HG02938 (cell line): ENCODE measurements at regions not wholly inside any gene's neighbourhood (a gene's known extent, or its start where the extent isn't known, plus 50 kb on each side); places are given as distances from the start of the nearest gene placed in this dataset.
"Not testable (repeated sequence)": the region's sequence is repeated elsewhere in the genome, so short reads cannot be mapped to it uniquely, and the experiment has no call there.

ENCODE experiments used
- ATAC-seq: cut with Tn5 transposase; IDR thresholded peaks from one replicate; pipeline ENCODE4 v1.9.1; 2021; ENCODE audit warnings: mild to moderate bottlenecking, moderate library complexity; ENCODE audit not compliant: unreplicated experiment

DNA sequence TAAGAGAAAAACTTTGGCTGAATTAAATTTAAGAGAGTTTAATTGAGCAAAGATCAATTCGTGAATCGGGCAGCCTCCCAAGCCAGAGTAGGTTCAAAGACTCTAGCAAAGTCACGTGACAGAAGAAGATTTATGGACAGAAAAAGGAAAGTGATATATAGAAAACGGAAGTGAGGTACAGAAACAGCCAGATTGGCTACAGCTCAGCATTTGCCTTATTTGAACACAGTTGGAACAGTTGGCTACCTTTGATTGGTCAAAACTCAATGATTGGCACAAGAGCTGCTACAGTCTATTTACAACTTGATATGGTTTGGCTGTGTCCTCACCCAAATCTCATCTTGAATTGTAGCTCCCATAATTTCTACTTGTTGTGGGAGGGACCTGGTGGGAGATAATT, 102.6 kb downstream of the PLG start:
- no peak for ATAC-seq

DNA sequence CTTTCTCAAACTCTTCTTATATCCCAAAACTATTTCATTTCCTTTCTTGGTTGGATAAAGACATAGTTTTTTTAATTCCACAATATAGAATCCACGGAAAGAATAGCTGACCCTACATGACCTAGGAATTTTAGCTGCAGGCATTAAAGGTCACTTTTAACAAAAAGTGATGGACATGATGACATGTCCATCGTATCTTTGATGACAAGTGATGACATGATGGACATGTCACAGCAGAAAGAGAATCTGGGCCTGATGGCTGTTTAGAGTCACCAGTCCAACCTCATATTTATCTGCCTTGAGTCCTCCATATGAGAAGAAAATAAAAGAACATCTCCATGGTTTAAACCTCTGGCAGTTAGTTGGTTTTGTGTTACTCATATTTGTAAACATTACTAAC, 106.2 kb downstream of the PLG start:
- ATAC-seq: no peak

- ATAC-seq: no peak
These were observed 108.2 kb downstream of the PLG start for GRCh38 chr6:160810238-160810637.

GRCh38 chr6:160812097-160812496, 110.1 kb downstream of the PLG start:
- no peak for ATAC-seq

DNA sequence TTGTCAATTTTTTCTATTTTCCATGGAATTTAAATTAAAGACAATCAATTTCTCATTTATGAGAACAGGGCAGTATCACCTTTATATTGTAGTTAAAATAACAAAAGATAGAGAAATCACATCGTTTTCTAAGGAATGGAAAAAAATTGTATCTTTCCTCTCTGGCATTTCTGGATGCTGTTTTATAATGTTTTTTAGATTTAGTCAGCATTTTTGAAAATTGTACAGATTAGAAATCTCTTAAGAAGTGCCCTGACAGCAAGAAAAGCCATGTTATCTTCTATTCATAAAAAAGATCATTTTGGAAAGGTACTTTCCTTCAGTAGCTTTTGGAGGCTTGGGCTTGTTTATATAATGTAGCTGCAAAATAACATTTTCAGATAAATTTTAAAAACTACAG, 116.9 kb downstream of the PLG start:
- ATAC-seq: no peak

DNA sequence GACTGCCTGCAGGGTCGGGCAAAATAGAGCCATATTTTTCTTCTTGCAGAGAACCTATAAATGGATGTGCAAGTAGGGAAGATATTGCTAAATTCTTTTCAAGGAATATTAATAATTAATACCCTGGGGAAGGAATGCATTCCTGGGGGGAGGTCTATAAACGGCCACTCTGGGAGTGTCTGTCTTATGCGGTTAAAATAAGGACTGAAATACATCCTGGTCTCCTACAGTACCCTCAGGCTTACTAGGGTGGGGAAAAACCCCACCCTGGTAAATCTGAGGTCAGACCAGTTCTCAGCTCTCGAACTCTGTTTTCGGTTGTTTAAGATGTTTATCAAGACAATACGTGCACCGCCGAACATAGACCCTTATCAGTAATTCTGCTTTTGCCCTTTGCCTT, 118.6 kb downstream of the PLG start:
- ATAC-seq: not testable (repeated sequence)

DNA sequence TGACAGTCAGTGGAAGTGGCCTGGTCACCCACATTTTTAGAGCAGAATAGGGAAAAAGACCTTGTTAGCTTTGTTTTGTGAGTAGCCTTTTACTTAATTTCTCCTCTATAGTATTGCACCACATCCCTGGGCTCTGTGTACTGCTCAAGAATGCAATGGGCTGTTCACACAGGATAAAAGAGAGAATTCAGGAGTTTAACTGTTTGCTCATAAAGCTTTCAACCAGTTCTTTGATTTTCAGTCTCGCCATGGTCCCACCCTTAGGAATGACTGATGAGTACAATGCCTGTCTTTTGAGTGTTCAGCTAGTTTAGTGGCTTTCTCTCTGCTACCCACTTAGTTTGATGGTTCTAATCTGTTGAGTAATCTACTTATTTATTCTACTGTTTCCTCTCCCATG, 129.7 kb downstream of the PLG start:
- no peak for ATAC-seq

GRCh38 chr6:160832422-160832821, 130.4 kb downstream of the PLG start:
- ATAC-seq: no peak

DNA sequence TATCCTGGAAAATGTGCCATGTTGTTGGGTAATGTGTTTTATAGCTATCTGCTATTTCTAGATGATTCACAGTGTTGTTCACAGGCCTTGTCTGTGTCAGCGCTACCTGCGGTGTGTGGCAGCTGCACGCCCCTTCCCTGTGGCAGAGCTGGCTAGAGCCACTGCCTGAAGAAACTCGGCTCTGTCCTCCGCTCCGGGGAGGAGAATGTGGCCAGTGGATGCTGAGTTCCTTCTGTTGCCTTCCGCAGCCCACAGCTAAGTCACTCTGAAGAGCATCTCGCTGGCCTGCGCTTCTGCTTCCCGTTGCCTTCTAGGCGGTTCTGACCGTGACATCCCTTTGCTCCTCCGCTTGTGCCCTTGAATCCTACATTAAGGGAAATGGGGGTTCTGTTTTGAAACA, 135.1 kb downstream of the PLG start:
- no peak for ATAC-seq

GRCh38 chr6:160851031-160851430, 140.5 kb upstream of the MAP3K4 start:
- ATAC-seq: no peak

DNA sequence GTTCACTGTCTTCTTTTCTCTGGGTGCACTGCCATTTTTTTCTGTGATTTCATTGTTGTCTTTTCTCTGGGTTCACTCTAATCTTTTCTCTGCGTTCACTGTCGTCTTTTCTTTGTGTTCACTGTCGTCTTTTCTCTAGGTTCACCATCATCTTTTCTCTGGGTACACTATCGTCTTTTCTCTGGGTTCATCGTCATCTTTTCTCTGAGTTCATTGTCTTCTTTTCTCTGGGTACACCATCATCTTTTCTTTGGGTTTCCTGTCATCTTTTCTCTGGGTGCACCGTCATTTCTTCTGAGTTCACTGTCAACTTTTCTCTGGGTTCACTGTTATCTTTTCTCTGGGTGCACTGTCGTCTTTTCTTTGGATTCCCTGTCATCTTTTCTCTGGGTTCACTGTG, 137.6 kb upstream of the MAP3K4 start:
- no peak for ATAC-seq

GRCh38 chr6:160858886-160859285, 132.7 kb upstream of the MAP3K4 start:
- no peak for ATAC-seq

- ATAC-seq: no peak
These were observed 131.7 kb upstream of the MAP3K4 start for GRCh38 chr6:160859822-160860221.

- ATAC-seq: no peak
These were observed 129.7 kb upstream of the MAP3K4 start for GRCh38 chr6:160861824-160862223.

DNA sequence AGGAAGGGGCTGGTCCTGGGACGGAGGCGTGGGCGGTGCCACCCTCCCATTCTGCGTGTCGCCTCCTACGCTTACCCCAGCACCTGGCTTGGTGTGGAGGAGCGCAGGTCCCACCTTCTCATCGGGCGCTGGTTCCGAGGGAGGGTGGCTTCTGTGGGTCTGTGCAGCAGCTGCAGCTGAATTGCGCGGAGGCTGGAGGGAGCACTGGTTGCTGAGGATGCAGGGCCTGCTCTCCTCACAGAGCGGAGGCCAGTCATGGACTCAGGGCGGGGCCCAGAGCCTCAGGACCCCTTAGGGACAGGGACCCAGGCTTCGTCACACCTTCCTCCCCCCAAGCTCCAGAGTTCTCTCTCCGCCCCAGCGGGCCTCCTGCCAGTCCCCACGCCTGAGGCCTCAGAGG, 127.8 kb upstream of the MAP3K4 start:
- no peak for ATAC-seq

DNA sequence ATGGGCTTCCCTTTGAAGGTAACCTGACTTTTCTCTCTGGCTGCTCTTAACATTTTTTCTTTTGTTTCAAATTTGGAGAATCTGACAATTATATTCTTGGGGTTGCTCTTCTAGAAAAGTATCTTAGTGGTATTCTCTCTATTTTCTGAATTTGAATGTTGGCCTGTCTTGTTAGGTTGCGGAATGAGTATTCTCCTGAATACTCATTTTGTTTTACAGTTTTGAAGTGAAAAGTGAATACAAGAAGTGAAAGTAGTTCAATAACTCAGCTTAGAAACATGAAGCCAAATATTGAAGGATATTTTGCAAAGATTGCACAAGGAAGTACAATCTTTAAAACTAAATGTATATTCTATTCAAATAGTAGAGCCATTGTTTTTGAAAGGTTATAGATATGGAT, 120.2 kb upstream of the MAP3K4 start:
- ATAC-seq: peak; percentile 90

GRCh38 chr6:160881148-160881808, 110.3 kb upstream of the MAP3K4 start:
- ATAC-seq: no peak

DNA sequence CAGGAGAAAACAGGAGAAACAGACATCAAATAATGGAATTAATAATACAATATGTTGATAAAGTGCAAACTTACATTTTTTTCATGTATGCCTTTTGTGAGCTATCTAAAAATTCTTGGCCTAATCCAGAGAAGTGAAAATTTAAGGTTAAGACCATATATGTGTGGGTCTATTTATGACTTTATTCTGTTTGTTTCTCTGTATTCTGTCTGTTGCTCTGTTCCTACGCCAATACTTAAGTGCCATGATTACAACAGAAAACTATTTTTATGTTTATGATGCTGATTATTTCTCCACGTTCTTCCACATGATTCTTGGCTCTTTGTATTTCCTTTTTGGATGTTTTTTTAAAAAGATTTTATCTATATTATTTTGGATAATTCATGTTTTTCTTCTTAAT, 109.6 kb upstream of the MAP3K4 start:
- ATAC-seq: no peak

DNA sequence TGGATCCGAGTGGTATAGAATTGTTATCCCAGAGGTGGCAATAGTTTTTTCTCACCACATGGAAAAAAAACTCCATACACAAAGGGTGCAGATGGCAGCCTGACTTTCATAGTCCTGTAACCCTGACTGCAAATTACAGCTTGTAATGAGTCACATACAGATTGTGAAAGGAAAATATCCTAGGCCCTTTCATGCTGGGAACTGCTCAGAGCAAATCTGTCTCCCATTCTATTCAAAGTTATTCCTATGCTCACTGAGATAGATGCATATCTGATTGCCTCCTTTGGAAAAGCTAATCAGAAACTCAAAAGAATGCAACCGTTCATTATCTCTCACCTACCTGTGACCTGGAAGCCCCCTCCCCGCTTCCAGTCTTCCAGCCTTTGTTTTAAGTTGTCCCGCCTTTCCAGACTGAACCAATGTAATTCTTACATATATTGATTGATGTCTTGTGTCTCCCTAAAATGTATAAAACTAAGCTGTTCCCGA, 108.7 kb upstream of the MAP3K4 start:
- ATAC-seq: no peak

DNA sequence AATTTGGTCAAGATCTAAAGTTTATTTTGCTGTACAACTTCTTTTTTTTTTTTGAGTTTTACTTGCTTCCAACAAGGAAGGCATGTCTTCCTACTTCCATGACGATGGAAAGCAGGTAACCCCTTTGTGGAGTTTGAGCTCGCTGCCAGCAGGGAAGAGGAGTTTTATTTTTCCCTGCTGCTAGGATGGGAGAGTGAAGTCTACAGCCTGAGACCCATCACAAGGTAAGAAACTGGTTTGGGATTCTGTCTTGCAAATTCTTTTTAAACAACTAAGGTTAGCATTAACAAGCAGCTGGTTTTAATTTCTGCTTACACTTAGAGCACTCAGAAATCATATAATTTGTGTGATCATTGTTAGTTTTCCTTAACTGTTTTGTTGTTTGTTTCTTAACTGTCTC, 108.0 kb upstream of the MAP3K4 start:
- no peak for ATAC-seq

- no peak for ATAC-seq
These were observed 107.6 kb upstream of the MAP3K4 start for GRCh38 chr6:160883999-160884398.

DNA sequence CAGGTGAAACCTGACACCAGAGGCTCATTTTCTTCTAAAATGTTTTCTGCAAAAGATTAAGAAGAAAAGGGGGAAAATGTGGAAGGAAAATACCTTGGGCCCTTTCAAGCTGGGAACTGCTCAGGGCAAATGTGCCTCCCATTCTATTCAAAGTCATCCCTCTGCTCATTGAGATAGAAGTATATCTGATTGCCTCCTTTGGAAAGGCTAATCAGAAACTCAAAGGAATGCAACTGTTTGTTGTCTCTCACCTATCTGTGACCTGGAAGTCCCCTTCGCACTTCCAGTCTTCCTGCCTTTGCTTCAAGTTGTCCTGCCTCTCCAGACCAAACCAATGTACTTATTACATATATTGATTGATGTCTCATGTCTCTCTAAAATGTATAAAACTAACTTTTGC, 102.4 kb upstream of the MAP3K4 start:
- not testable (repeated sequence) for ATAC-seq

GRCh38 chr6:160891690-160892089, 99.9 kb upstream of the MAP3K4 start:
- no peak for ATAC-seq
